ENCODE measurements at regions not wholly inside any gene's neighbourhood (a gene's known extent, or its start where the extent isn't known, plus 50 kb on each side); places are given as distances from the start of the nearest gene placed in this dataset.
A peak's percentile ranks its signal among the peaks of the same experiment; 100 is the strongest.
"Not testable (repeated sequence)": the region's sequence is repeated elsewhere in the genome, so short reads cannot be mapped to it uniquely, and the experiment has no call there.

- no peaks in the 10 kb centered on the region for H3K27me3 ChIP-seq
- 23 to 25% methylated on average over 25 of the region's 25 CpGs for WGBS, 2 donors
- no peaks in the 10 kb centered on the region for H3K36me3 ChIP-seq
- H3K4me1 ChIP-seq: peaks cover 0 to 32% (median 16%) of the 10 kb centered on the region in 9 donors
- H3K4me3 ChIP-seq: peak overlapping the region in 5 of 10 donors; percentile 11 to 33 (median 24)
- intact Hi-C loops (cut with DNase I): loop anchor here (1.0 to 10.0 kb wide), 19 partner anchors 25 to 756 kb away; partner anchors contain the start of genes THBD (in 6 of the 10) and SSTR4 (in 1 of the 10)
- H3K9me3 ChIP-seq: no peaks in the 10 kb centered on the region
- DNase-seq: peak; percentile 79 to 82
- H3K27ac ChIP-seq: peak overlapping the region in 9 of 10 donors; percentile 8 to 80 (median 43)
- peak; percentile 89 to 96 (median 94) for ATAC-seq
- peak; percentile 85 to 95 (median 94) for TF ChIP-seq CTCF (IDR thresholded peaks at IDR 0.05)
Observed at GRCh38 chr20:22691369-22692118, 107.2 kb upstream of the FOXA2 start.

GRCh38 chr20:22692119-22692475 is 107.7 kb upstream of the FOXA2 start:
- no peaks in the 10 kb centered on the region for H3K36me3 ChIP-seq
- H3K4me3 ChIP-seq: peak overlapping the region in 5 of 10 donors; percentile 11 to 33 (median 24)
- ATAC-seq: peak in 4 of 8 donors; percentile 5 to 32 (median 13)

GRCh38 chr20:22692620-22693019 is 108.2 kb upstream of the FOXA2 start:
- WGBS, 2 donors: 87 to 88% methylated on average over 6 of the region's 6 CpGs
- not testable (repeated sequence) for H3K9me3 ChIP-seq, H3K4me3 ChIP-seq, H3K27me3 ChIP-seq, ATAC-seq, H3K36me3 ChIP-seq, DNase-seq
- peak overlapping the region in 1 of 10 donors; percentile 56 for H3K27ac ChIP-seq
- intact Hi-C loops (cut with DNase I): loop anchor here (5.0 to 10.0 kb wide), 15 partner anchors 72 to 755 kb away; partner anchors contain the start of genes THBD (in 6 of the 10) and SSTR4 (in 1 of the 10)
- peaks cover 0 to 32% (median 16%) of the 10 kb centered on the region in 9 donors for H3K4me1 ChIP-seq

More at GRCh38 chr20:22692119-22692475, 107.7 kb upstream of the FOXA2 start:
- H3K27me3 ChIP-seq: no peaks in the 10 kb centered on the region
- intact Hi-C loops (cut with DNase I): loop anchor here (5.0 to 10.0 kb wide), 15 partner anchors 73 to 755 kb away; partner anchors contain the start of genes THBD (in 6 of the 10) and SSTR4 (in 1 of the 10)
- TF ChIP-seq CTCF (IDR thresholded peaks at IDR 0.05): no peak
- peaks cover 0 to 32% (median 16%) of the 10 kb centered on the region in 9 donors for H3K4me1 ChIP-seq
- no peaks in the 10 kb centered on the region for H3K9me3 ChIP-seq
- WGBS, 2 donors: 41 to 44% methylated on average over 4 of the region's 4 CpGs
- DNase-seq: no peak
- peak overlapping the region in 9 of 10 donors; percentile 8 to 80 (median 43) for H3K27ac ChIP-seq

- no peaks in the 10 kb centered on the region for H3K27me3 ChIP-seq
- peaks cover 0 to 5% (median 0%) of the 10 kb centered on the region in 11 donors for H3K9me3 ChIP-seq
- H3K4me1 ChIP-seq: peaks cover 0 to 35% (median 11%) of the 10 kb centered on the region in 9 donors
- no peak for TF ChIP-seq CTCF (IDR thresholded peaks at IDR 0.05)
- intact Hi-C loops (cut with DNase I): loop anchor here in 6 of 10 donors (10.0 kb wide), 6 partner anchors 68 to 548 kb away; partner anchors contain the start of genes THBD (in 3 of the 6) and SSTR4 (in 1 of the 6)
- 94 to 96% methylated on average over 4 of the region's 4 CpGs for WGBS, 2 donors
- H3K36me3 ChIP-seq: no peaks in the 10 kb centered on the region
- no peak overlapping the region for H3K4me3 ChIP-seq
- DNase-seq: no peak
- H3K27ac ChIP-seq: no peak overlapping the region
- no peak for ATAC-seq
Observed at GRCh38 chr20:22696759-22697158, 112.4 kb upstream of the FOXA2 start.
